NB4 (cell line): ENCODE measurements at regions not wholly inside any gene's neighbourhood (a gene's known extent, or its start where the extent isn't known, plus 50 kb on each side); places are given as distances from the start of the nearest gene placed in this dataset.
"Not testable (repeated sequence)": the region's sequence is repeated elsewhere in the genome, so short reads cannot be mapped to it uniquely, and the experiment has no call there.

Source experiments
- DNase-seq: peaks from one replicate; pipeline ENCODE4 v3.0.0; 2010; ENCODE audit warnings: low read depth
- H3K4me3 ChIP-seq: one replicate; pipeline ENCODE4 v1.5.1; 2011; ENCODE audit warnings: mild to moderate bottlenecking, low read depth, low read length, moderate library complexity
- MYC ChIP-seq: IDR thresholded peaks from 2 replicates; pipeline ENCODE4 v1.6.1; 2011; ENCODE audit warnings: low read depth, low read length
- POLR2A ChIP-seq: IDR thresholded peaks from 2 replicates; pipeline ENCODE4 v1.6.1; 2011; ENCODE audit warnings: mild to moderate bottlenecking; ENCODE audit not compliant: insufficient read length; ENCODE audit errors: extremely low read depth
- TF ChIP-seq, protein P1 (sequence below): IDR thresholded peaks from 2 replicates; pipeline ENCODE4 v1.6.1; 2011; ENCODE audit warnings: low read depth, low read length
- TF ChIP-seq, protein P2 (sequence below): IDR thresholded peaks from one replicate; pipeline ENCODE4 v1.5.1; 2012; ENCODE audit warnings: low read depth, low read length

DNA sequence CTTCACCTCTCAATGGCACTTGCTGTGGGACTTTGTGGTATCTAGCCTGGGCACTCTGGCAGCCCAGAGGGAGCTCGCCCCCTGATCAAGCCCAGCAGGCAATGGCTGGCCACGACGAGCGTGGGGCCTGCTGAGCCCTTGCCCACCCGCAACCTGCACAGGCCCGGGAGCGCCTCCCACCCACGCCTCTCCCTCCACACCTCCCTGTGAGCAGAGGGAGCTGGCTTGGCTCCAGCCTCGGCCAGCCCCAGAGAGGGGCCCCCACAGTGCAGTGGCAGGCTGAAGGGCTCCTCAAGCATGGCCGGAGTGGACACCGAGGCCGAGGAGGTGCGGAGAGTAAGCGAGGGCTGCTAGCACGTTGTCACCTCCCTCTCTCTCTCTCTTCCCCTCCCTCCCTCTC is 595.8 kb downstream of the TRIML1 start:
- H3K4me3 ChIP-seq, result no peak overlapping the region
- DNase-seq, result no peak
- TF ChIP-seq, protein P1, sequence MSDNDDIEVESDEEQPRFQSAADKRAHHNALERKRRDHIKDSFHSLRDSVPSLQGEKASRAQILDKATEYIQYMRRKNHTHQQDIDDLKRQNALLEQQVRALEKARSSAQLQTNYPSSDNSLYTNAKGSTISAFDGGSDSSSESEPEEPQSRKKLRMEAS, result no peak
- no peak for TF ChIP-seq POLR2A
- no peak for TF ChIP-seq MYC
- TF ChIP-seq, protein P2, sequence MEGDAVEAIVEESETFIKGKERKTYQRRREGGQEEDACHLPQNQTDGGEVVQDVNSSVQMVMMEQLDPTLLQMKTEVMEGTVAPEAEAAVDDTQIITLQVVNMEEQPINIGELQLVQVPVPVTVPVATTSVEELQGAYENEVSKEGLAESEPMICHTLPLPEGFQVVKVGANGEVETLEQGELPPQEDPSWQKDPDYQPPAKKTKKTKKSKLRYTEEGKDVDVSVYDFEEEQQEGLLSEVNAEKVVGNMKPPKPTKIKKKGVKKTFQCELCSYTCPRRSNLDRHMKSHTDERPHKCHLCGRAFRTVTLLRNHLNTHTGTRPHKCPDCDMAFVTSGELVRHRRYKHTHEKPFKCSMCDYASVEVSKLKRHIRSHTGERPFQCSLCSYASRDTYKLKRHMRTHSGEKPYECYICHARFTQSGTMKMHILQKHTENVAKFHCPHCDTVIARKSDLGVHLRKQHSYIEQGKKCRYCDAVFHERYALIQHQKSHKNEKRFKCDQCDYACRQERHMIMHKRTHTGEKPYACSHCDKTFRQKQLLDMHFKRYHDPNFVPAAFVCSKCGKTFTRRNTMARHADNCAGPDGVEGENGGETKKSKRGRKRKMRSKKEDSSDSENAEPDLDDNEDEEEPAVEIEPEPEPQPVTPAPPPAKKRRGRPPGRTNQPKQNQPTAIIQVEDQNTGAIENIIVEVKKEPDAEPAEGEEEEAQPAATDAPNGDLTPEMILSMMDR, result no peak

DNA sequence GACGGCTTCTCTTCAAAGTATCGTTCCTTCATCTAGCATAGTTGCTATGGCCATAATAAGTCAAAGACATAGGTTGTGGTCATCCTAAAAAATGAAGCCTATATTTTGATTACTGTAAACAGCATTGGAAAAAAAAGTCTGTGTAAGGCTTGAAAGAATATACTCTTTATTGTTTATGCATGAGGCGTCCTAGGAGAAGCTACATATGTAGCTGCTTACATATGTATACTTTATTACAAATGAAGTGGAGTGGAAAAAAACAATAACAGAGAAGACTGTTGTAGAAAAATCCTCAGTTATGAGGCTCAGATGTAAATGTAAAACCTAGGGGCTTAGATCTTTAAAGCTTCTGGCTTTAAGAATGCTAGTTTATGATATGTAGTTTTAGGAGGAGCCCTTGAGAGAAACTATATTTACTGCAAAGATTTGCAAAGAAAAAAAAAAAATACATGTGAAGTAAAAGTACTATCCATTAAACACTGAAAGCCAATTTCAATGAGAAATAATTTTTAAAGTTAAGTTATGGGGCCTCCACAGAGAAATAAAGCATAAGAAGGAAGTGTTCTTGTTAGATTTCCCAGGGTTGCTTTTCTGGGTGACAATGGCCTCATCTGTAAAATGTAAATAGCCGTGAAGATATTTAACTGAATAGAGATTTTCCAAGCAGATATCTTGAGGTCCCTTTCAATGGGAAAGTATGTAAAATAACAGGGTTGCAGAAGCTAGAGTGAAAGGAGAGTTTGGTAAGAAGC is 598.2 kb downstream of the TRIML1 start:
- TF ChIP-seq, protein P2, result no peak
- no peak for TF ChIP-seq POLR2A
- TF ChIP-seq MYC, result no peak
- TF ChIP-seq, protein P1, result no peak
- DNase-seq, result no peak
- H3K4me3 ChIP-seq, result no peak overlapping the region

DNA sequence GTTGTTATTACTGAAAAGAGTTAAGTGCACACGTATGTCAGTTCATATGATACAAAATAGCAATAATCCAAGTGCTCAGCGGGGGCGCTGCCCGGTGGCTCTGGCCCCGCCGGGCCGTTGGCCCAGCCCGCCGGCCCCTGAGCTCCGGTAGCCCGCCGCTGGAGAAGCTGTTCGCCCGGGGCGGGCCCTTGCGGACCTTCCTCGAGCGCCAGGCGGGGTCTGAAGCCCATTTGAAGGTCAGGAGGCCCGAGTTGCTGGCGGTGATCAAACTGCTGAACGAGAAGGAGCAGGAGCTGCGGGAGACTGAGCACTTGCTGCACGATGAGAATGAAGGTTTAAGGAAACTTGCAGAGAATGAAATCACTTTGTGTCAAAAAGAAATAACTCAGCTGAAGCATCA is 599.0 kb downstream of the TRIML1 start:
- DNase-seq, result peak; percentile 14
- peak overlapping the region; percentile 44 for H3K4me3 ChIP-seq

DNA sequence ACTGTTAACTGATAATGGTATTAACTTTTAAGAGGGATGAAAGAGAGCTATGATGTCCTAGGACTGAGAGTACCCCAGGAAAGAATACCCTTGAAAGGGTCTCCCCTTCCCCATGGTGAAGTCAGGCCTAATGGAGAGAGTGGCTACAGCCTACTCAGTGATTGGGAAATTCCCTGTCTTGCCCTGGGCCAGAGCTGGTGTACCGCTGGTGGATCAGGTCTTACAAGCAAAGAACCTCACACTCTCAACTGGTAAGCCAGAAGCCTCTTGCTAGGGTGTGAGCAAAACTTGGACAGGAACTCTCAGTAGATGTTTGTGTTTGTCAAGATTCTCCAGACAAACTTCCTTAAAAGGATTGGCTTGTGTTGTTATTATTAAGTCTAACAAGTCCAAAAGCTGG is 600.9 kb downstream of the TRIML1 start:
- not testable (repeated sequence) for H3K4me3 ChIP-seq, DNase-seq

DNA sequence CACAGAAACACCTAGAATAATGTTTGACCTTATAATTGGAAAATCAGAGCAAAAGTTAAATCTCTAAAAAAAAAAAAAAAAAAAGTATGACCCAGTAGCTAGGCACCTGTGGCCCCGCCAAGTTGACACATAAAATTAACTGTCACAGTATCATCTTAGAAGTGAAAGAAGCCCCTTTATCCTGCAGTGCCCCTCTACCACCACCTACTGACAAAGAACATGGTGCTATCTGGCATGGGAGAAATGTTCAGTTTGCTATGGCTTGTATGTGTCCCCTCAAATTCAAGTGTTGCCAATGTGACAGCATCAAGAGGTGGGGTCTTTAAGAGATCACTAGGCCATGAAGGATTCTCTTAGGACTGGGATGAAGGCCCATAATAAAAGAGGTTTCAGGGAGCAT is 601.5 kb downstream of the TRIML1 start:
- H3K4me3 ChIP-seq, DNase-seq: not testable (repeated sequence)

DNA sequence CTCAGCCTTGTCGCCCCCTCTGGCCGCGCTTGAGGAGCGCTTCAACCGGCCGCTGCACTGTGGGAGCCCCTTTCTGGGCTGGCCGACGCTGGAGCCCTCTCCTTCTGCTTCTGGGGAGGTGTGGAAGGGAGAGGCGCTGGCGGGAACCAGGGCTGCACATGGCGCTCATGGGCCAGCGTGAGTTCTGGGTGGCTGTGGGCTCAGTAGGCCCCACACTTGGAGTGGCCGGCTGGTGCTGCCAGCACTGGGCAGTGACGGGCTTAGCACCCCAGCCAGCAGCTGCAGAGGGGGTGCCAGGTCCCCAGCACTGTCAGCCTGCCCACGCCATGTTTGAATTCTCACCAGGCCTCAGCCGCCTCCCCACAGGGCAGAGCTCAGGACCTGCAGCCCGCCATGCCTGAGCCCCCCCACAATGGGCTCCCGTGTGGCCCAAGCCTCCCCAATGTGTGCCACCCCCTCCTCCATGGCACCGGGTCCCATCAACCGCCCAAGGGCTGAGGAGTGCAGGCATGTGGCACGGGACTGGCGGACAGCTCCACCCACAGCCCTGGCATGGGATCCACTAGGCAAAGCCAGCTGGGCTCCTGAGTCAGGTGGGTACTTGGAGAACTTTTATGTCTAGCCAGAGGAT is 615.2 kb downstream of the TRIML1 start:
- no peak overlapping the region for H3K4me3 ChIP-seq
- TF ChIP-seq, protein P1, result no peak
- TF ChIP-seq POLR2A, result no peak
- TF ChIP-seq, protein P2, result no peak
- TF ChIP-seq MYC, result no peak
- no peak for DNase-seq

DNA sequence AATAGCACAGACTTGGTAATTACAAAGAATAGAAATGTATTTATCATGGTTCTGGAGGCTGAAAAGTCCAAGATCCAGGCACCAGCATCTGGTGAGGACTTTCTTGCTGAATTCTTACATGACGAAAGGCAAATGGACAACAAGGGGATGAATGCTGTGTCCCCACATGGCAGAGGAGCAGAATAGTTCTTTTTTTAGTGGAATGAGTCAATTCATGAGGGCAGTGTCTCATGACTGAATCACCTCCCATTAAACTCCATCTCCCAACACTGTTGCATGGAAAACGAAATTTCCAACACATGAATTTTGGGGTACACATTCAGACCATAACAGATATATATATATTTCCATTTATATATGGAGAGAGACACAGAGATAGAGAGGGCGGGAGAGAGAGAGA is 628.3 kb downstream of the TRIML1 start:
- TF ChIP-seq, protein P2, result no peak
- TF ChIP-seq POLR2A (no peak), MYC (no peak)
- TF ChIP-seq, protein P1, result no peak
- no peak overlapping the region for H3K4me3 ChIP-seq
- DNase-seq, result no peak
